Kidney tubule cell (primary cell): ENCODE measurements at regions not wholly inside any gene's neighbourhood (a gene's known extent, or its start where the extent isn't known, plus 50 kb on each side); places are given as distances from the start of the nearest gene placed in this dataset.
A peak's percentile ranks its signal among the peaks of the same experiment; 100 is the strongest.
"Not testable (repeated sequence)": the region's sequence is repeated elsewhere in the genome, so short reads cannot be mapped to it uniquely, and the experiment has no call there.

Source experiments
- DNase-seq: peaks from one replicate; pipeline ENCODE4 v3.0.0-alpha.2; 2018; ENCODE audit warnings: low spot score

DNA sequence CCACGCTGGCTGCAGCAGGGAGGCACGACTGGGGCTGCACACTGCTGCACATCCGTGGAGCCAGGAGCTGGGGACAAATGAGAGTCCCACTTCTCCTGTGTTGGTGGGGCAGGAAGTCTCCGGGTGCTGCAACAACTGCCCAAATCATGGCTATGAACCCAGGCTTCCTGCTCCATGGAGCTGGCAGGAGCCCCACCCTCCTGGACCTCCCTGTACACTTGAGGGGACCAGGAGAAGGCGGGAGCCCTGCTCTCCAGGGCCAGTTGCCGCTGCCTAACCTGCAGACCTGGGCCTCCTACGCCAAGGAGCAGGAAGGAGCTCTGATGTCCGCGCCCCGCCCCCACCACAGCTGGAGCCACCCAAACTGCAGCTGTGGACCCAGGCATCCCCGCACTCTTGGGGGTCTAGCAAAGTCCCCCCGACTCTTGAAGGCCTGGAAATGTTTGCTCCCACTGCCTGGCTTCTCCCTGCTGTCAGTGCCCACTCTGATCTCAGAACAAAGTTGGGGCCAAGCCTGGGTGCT is 752.1 kb upstream of the PCDH20 start:
- no peak for DNase-seq

DNA sequence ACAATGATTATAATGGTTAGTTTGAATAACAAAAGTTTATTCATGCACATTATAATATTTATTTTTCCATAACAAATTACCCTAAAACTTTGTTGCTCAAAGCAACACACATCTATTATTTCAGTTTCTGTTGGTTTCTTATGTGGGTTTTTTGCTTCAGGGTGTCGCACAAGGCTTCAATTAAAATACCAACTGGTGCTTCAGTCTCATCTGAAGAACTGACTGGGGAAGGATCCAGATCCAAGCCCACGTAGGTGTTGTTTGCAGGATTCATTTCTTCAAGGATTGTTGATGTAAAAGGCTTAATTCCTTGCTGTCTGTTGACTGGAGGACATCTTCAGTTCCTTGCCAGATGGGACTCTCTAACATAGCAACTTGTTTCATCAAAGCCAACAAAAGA is 747.2 kb upstream of the PCDH20 start:
- DNase-seq: no peak

DNA sequence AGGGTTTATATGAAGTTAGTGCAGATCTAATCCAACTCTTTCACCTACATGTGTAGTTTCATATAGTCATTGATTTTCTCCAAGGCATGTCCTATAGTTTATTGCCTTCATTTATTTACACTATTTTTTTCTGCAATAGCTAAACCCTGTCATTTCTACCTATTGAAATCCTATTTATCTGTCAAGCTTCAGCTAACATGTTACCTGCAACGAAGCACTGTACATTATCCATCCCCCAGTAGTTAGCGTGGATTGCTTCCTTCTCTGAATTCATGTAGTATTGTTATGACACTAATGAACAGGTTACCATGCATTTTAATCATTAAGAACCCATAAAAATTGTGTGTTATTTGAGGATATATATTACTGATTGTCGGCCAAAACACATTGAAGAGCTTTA is 742.9 kb upstream of the PCDH20 start:
- no peak for DNase-seq

DNA sequence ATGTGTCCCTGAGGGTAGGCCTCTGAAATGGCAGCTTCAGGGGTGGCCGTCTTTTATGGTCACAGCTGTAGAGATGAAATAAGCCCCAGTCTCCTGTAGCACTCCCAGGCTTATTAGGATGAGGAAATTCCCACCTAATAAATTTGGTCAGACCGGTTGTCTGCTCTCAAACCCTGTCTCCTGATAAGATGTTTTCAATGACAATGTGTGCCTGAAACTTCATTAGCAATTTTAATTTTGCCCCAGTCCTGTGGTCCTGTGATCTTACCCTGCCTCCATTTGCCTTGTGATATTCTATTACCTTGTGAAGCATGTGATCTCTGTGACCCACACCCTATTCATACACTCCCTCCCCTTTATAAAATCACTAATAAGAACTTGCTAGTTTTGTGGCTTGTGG is 736.1 kb upstream of the PCDH20 start:
- not testable (repeated sequence) for DNase-seq

DNA sequence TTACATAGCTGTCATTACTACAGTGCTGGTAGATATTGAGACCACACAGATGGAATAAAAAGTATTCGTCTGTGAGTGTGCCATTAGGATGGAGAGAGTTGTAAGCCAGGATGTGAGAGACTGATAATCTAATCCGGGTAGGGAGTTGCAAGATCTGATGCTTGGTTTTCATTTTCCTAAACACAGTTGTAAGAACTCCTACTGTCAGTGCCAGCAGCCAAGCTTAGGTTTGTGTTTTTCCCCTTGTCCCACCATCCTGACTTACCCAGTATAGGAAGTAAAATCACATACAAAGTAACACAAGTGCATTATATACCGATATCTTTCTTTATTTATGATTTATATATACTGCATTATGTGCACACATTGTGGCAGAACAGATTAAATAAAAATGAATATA is 726.4 kb upstream of the PCDH20 start:
- no peak for DNase-seq

DNA sequence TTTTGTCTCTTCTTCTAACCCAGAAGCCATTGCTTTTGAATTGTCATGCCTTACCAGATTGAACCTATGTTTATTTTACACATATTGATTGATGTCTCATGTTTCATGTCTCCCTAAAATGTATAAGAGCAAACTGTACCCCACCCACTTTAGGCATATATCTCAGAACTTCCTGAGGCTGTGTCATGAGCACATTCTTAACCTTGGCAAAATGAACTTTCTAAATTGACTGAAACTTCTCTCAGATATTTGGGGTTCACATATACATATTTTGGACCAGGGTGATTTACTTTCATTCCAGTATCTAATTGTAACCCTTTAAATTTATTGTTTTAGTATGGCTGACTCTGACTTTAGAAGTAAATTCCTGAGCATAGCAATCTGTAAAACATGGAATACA is 723.9 kb upstream of the PCDH20 start:
- no peak for DNase-seq

DNA sequence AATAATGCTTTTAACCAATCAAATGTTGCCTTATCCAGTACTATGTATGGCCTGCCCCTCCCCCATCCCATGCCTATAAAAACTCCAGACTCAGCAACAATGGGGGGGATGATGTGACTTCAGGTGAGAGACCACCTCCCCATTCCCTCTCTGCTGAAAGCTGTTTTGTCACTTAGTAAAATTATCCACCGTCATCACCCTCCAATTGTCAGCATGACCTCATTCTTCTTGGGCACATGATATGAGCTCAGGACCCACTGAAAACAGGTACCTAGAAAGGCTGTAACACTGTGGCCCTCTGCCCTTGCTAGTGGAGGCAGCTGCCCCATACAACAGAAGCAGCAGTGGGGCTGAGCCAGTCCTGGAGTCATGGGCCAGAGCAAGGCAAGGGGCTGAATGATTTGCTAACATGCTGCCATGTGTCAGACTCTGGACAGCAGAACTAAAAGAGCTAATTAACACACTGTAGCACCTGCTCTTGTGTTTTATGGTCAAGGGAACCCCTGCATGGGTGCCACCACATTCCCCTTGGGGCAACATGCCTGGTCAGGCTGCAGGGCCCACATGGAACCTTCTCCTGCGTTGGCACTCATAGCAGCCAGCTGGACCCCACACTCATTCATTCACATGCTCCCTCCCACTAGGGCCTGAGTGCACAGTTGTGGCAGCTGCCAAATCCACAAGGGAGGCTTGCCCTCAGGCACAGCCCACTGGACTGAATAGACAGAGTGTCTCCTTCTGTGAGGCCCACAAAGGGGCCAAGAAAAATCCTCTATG is 722.2 kb upstream of the PCDH20 start:
- no peak for DNase-seq

DNA sequence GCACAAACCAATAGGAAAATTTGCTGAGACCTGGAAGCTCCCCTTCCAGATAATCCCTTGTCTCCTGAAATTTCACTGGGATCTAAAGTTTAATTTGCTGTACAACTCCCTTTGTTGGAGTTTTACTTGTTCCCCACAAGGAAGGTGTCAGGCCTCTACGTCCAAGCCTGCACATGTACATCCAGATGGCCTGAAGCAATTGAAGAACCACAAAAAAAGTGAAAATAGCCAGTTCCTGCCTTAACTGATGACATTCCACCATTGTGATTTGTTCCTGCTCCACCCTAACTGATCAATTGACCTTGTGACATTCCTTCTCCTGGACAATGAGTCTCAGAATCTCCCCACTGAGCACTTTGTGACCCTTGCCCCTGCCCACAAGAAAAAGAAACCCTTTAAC is 716.0 kb upstream of the PCDH20 start:
- DNase-seq: no peak

DNA sequence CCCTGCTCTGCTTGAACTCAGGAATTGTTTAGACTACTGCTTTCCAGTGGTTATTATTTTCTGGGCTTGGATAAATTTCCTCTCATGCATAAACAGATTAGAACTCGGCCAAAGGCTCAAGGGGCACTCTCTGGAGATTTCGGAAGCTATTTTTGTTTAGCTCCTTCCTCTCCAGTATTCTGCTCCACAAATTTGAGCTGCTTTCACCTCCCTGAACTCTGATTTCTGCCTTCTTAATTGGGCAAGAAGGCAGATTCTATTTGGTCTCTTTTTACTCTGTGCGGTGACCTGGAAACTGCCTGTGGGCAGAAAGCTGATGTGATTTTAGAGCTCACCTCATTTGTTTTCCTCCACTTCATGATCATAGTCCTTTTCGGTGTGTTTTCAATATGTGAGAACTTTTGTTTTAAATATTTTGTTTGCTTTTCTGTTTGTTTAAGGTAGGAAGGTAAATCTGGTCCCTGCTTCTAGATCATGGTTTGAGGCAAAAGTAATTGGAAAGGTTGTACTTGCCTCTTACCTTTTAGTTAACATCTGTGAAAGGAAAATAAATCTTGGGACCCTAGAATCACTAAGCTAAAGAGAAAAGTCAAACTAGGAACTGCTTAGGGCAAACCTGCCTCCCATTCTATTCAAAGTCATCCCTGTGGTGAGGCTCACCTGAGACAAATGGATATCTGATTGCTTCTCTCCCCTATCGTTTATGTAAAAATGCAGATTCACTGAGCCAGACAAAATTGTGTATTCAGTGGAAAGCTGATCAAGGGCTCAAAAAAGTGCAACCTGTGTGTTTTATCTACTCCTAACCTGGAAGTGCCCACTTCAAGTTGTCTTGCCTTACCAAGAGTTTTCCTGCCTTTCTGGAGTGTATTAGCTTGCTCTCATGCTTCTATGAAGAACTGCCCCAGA is 714.7 kb upstream of the PCDH20 start:
- DNase-seq: no peak

DNA sequence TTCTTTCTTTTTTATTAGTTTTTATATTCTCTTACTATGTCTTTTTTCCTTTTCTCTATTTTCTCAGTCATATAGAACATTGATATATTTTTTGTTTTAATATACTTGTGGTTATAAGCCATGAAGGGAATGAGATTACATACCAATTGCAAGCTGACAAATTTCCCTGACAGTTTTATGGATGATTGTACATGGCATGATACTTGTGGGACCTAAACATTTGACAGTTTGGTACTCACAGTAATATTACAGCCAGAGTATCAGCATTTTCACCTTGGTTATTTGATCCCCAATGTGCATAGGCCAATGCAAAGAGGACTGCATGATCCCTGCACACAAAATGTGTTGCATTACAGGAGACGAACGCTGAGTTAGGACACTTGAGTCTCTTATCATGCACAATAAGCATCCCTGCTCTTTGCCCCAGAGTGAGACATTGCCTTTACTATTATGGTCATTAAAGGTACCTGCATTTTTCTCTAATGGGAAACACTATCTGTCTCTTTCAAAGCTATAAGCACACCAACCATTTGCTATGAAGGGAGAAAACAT is 713.4 kb upstream of the PCDH20 start:
- DNase-seq: no peak

DNA sequence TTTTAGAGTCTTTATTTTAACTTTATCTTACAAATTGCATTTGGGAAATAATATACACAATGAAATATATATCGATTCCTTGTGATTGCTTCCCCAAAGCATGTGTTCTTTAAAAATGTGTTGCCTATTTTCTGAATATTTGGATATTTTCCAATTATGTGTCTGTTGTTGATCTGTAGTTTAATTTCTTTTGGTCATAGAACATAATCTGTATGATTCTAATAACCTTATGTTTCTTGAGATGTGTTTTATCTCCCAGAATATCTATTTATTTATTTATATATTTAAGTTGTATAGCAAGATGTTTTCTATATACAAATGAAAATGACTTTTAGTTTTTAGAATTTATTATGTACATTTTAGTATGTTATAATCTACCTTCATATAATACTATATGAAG is 710.8 kb upstream of the PCDH20 start:
- no peak for DNase-seq

DNA sequence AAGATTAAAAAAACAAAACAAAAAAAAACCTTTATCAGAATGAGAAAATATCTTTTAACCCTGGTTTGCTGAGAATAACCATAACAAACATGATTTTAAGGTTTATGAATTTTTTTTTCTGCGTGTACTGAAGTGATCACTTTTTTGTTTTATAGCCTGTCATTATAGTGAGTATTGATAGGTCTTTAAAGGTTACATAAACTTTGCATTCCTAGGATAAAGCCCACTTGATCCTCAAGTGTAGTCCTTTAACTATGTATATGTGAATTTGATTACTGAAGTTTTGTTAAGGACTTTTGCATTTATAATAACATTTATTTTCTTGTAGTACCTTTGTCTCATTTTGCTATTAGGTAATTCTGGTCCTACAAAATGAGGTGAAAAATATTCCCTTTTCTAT is 709.8 kb upstream of the PCDH20 start:
- no peak for DNase-seq

DNA sequence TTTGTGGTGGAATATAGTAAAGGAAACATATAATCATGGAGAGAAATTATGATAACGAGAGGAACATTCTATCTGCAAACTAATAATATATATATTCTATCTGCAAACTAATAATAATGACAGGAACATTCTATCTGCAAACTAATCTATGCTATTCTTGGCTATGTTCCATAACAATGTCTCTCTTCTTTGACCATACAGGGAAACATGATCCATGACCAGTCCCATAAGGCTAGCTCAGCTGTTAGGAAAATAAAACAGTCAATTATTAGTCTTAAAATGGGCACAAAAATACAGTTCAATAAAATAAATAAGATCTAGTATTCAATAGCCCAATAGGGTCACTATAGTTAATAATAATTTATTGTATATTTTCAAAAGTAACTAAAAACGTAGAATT is 707.8 kb upstream of the PCDH20 start:
- no peak for DNase-seq

DNA sequence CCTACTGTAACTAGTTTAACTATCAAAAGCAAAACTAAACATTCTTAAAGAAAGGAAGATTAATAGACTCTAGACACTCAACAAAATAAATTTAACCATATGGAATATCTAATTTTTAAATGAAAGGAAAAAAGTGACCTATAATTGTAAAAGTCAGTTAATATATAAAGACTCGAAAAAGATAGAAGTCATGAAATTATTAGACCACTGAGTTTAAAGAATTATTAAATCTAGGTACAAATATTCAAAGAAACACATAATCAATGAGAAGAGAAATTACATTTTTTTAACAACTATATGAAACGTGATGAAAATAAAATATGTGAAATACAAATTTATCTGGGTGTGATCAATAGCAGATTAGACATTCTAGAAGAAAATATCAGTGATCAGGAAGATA is 706.8 kb upstream of the PCDH20 start:
- no peak for DNase-seq

DNA sequence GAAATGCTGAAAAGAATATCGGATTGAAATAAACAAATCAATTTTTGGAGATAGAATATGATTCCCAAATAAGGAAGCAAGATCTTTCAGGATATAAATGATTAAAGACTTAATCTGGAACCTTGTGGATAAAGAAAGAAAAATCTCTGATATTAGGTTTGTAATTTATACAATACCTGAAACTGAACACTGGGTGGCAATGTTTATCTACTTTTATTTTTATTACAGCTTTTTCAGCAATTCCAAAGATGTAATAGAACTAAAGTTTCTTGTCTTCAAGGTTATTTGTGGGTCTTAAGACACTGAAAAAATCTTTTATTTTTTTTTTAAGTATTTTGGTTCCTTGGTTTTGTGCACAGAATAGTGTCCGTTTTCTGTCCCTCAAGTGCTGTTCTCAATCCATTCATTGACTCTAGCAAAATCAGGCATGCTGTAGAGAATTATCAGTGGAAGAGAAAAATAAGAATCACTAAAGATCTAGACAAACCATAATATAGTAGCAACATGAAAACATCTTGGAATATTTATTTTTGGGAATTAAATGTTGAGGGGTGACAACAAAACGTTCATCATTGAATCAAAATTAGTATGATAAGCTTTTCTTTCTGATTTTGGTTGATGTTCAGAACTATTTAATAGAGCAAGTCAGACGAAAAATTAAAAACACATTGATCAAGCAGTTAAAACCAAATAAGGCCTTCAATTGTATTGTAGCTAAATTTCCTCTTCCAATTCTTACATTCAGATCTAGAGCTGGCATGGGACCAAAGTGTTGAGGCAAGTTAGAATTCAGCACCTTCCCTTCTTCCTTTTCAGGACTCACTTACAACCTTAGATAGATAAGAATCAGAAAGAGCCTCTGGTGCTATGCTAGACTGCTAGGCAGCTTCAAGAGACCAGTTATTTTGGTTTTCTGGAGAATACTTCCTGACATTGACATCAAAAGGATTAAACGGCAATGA is 704.4 kb upstream of the PCDH20 start:
- peak; percentile 37 for DNase-seq

DNA sequence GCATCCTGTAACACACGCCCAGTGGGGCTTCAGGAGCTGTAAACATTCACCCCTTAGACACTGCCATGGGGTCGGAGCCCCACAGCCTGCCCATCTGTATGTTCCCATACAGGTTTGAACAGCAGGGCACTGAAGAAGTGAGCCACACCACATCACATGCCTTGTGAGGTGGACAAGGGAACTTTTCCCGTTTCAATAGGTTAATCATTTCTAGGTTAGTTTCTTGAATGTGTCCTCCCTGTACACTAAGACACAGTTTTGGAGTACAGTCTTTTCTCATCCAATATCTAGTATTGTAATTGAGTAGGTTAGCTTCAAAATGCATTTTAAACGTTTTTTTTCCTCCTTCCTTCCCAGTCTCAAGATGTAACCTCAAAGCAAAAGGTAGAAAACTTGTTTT is 700.2 kb upstream of the PCDH20 start:
- DNase-seq: peak; percentile 36

DNA sequence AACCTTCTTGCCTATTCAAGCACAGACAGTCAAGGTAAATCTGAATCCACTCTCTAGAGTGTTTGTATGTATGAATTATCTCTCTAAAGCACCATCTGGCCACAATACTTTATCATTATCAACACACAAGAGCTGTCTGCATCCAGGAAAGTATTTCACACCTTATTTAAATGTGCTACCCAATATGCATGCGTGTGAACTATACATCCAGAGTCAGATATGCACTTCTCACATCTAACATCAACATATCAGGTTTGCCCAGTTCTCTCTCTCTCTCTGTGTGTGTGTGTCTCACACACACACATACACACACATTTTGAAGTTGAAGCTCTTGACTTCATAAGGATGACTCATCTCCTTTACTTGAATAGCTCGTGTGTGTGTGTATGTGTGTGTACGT is 697.5 kb upstream of the PCDH20 start:
- DNase-seq: peak; percentile 15

DNA sequence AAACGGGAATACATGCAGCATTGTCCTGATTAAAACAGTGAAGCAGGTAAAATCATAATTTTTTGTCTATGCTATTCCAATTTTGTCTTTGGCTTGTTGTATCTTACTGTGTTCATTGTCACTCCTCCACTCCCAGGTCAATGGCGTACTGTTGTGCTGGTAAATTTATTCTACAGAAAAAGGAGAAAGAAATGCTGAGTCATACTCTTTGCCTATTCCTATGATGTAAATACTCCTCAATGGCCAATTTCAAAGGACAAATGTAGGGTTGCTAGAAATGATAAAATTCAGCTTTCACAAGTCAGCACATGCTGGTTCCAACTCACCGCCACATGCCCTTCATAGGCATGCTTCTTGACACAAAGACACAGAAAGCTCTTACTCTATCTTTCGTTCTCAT is 694.4 kb upstream of the PCDH20 start:
- no peak for DNase-seq

DNA sequence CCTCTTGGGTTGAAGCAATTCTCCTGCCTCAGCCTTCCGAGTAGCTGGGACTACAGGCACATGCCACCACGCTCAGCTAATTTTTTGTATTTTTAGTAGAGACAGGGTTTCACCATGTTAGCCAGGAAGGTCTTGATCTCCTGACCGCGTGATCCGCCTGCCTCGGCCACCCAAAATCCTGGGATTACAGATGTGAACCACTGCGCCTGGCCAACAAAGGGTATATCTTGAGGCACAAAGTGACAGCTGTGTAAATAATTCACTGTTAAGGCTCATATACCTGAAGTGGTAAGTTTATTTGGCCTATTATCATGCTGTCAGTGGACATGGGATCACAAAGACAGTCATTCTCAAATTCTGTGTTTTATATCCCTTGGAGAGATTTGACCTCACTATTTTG is 688.5 kb upstream of the PCDH20 start:
- not testable (repeated sequence) for DNase-seq

DNA sequence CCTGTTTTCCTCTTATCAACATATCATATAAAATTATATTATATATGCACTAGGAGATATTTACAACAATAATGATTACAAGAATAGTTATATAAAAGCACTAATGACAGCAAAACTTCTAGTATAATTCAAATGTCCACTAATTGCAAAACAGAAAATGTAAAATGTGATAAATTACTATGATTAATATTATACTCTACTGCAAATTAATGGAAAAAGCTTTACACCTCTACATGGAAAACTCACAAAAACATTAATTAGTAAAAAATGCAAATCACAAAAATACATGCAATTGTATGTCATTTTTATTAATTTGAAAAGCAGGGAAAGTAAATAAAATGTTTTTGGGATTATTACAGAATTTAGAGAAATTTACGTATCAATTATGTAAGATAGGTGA is 681.0 kb upstream of the PCDH20 start:
- DNase-seq: no peak

DNA sequence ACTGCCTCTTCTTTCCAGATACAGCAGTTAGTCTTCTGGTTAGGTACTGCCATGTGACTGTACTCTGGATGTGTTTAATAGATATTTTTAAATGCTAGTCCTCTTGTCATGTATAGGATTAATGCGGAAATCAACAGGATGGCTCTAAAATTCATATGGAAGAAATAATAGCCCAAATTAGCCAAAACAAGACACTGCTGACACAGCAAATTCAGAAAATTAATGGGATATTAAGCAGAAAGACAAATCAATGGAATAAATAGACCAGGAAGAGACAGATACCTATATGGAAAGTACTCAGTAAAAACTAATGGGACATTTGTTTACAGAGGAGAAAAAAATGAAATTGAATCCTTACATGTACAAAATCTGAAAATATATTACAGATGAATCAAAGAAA is 679.3 kb upstream of the PCDH20 start:
- no peak for DNase-seq
